ENCODE measurements at regions not wholly inside any gene's neighbourhood (a gene's known extent, or its start where the extent isn't known, plus 50 kb on each side); places are given as distances from the start of the nearest gene placed in this dataset.

DNA sequence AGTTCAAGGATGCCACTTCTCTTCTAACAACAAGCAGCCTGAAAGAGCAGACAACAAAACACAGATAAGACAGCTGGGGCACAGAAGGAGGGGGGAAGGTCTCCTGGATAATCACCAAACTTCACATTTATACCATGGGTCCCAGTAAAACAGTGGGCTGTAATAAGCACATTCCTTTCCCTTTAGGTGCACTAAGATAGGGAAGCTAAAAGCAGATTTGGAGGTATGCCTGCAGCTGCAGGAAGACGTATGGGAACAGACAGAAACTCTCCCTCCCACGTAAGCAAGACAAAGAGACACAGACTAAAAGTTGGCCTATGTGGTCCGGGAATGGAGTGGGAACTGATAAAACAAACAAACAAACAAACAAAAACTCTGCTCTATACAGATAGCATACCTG lies 612.1 kb downstream of the MRPL39 start:
- TF ChIP-seq NANOG (IDR thresholded peaks at IDR 0.05; ENCODE audit: borderline replicate concordance): no peak
- TF ChIP-seq, protein P1, sequence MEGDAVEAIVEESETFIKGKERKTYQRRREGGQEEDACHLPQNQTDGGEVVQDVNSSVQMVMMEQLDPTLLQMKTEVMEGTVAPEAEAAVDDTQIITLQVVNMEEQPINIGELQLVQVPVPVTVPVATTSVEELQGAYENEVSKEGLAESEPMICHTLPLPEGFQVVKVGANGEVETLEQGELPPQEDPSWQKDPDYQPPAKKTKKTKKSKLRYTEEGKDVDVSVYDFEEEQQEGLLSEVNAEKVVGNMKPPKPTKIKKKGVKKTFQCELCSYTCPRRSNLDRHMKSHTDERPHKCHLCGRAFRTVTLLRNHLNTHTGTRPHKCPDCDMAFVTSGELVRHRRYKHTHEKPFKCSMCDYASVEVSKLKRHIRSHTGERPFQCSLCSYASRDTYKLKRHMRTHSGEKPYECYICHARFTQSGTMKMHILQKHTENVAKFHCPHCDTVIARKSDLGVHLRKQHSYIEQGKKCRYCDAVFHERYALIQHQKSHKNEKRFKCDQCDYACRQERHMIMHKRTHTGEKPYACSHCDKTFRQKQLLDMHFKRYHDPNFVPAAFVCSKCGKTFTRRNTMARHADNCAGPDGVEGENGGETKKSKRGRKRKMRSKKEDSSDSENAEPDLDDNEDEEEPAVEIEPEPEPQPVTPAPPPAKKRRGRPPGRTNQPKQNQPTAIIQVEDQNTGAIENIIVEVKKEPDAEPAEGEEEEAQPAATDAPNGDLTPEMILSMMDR (conservative IDR thresholded peaks at IDR 0.05; ENCODE audit: low read depth in 2 of 2): no peak
- no peak for TF ChIP-seq JUNB (IDR thresholded peaks at IDR 0.05; ENCODE audit: unreplicated experiment)
- no peak for TF ChIP-seq EZH2 (IDR thresholded peaks at IDR 0.05; ENCODE audit: low read depth, unreplicated experiment)
- TF ChIP-seq, protein P2, sequence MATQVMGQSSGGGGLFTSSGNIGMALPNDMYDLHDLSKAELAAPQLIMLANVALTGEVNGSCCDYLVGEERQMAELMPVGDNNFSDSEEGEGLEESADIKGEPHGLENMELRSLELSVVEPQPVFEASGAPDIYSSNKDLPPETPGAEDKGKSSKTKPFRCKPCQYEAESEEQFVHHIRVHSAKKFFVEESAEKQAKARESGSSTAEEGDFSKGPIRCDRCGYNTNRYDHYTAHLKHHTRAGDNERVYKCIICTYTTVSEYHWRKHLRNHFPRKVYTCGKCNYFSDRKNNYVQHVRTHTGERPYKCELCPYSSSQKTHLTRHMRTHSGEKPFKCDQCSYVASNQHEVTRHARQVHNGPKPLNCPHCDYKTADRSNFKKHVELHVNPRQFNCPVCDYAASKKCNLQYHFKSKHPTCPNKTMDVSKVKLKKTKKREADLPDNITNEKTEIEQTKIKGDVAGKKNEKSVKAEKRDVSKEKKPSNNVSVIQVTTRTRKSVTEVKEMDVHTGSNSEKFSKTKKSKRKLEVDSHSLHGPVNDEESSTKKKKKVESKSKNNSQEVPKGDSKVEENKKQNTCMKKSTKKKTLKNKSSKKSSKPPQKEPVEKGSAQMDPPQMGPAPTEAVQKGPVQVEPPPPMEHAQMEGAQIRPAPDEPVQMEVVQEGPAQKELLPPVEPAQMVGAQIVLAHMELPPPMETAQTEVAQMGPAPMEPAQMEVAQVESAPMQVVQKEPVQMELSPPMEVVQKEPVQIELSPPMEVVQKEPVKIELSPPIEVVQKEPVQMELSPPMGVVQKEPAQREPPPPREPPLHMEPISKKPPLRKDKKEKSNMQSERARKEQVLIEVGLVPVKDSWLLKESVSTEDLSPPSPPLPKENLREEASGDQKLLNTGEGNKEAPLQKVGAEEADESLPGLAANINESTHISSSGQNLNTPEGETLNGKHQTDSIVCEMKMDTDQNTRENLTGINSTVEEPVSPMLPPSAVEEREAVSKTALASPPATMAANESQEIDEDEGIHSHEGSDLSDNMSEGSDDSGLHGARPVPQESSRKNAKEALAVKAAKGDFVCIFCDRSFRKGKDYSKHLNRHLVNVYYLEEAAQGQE (IDR thresholded peaks at IDR 0.05; ENCODE audit: unreplicated experiment): no peak
- no peak for TF ChIP-seq EZH2phosphoT487 (IDR thresholded peaks at IDR 0.05; ENCODE audit: unreplicated experiment)
- no peak for TF ChIP-seq CREB1 (CRISPR knock-in tag; IDR thresholded peaks at IDR 0.05; ENCODE audit: low read depth)
- TF ChIP-seq POLR2AphosphoS5 (IDR thresholded peaks at IDR 0.05; ENCODE audit: low read depth): no peak
- TF ChIP-seq STAT1 (IDR thresholded peaks at IDR 0.05; ENCODE audit: unreplicated experiment): no peak
- TF ChIP-seq, protein P3, sequence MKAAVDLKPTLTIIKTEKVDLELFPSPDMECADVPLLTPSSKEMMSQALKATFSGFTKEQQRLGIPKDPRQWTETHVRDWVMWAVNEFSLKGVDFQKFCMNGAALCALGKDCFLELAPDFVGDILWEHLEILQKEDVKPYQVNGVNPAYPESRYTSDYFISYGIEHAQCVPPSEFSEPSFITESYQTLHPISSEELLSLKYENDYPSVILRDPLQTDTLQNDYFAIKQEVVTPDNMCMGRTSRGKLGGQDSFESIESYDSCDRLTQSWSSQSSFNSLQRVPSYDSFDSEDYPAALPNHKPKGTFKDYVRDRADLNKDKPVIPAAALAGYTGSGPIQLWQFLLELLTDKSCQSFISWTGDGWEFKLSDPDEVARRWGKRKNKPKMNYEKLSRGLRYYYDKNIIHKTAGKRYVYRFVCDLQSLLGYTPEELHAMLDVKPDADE (IDR thresholded peaks at IDR 0.05): no peak
- TF ChIP-seq, protein P4, sequence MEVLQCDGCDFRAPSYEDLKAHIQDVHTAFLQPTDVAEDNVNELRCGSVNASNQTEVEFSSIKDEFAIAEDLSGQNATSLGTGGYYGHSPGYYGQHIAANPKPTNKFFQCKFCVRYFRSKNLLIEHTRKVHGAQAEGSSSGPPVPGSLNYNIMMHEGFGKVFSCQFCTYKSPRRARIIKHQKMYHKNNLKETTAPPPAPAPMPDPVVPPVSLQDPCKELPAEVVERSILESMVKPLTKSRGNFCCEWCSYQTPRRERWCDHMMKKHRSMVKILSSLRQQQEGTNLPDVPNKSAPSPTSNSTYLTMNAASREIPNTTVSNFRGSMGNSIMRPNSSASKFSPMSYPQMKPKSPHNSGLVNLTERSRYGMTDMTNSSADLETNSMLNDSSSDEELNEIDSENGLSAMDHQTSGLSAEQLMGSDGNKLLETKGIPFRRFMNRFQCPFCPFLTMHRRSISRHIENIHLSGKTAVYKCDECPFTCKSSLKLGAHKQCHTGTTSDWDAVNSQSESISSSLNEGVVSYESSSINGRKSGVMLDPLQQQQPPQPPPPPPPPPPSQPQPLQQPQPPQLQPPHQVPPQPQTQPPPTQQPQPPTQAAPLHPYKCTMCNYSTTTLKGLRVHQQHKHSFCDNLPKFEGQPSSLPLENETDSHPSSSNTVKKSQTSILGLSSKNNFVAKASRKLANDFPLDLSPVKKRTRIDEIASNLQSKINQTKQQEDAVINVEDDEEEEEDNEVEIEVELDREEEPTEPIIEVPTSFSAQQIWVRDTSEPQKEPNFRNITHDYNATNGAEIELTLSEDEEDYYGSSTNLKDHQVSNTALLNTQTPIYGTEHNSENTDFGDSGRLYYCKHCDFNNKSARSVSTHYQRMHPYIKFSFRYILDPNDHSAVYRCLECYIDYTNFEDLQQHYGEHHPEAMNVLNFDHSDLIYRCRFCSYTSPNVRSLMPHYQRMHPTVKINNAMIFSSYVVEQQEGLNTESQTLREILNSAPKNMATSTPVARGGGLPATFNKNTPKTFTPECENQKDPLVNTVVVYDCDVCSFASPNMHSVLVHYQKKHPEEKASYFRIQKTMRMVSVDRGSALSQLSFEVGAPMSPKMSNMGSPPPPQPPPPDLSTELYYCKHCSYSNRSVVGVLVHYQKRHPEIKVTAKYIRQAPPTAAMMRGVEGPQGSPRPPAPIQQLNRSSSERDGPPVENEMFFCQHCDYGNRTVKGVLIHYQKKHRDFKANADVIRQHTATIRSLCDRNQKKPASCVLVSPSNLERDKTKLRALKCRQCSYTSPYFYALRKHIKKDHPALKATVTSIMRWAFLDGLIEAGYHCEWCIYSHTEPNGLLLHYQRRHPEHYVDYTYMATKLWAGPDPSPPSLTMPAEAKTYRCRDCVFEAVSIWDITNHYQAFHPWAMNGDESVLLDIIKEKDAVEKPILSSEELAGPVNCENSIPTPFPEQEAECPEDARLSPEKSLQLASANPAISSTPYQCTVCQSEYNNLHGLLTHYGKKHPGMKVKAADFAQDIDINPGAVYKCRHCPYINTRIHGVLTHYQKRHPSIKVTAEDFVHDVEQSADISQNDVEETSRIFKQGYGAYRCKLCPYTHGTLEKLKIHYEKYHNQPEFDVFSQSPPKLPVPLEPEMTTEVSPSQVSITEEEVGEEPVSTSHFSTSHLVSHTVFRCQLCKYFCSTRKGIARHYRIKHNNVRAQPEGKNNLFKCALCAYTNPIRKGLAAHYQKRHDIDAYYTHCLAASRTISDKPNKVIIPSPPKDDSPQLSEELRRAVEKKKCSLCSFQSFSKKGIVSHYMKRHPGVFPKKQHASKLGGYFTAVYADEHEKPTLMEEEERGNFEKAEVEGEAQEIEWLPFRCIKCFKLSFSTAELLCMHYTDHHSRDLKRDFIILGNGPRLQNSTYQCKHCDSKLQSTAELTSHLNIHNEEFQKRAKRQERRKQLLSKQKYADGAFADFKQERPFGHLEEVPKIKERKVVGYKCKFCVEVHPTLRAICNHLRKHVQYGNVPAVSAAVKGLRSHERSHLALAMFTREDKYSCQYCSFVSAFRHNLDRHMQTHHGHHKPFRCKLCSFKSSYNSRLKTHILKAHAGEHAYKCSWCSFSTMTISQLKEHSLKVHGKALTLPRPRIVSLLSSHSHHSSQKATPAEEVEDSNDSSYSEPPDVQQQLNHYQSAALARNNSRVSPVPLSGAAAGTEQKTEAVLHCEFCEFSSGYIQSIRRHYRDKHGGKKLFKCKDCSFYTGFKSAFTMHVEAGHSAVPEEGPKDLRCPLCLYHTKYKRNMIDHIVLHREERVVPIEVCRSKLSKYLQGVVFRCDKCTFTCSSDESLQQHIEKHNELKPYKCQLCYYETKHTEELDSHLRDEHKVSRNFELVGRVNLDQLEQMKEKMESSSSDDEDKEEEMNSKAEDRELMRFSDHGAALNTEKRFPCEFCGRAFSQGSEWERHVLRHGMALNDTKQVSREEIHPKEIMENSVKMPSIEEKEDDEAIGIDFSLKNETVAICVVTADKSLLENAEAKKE (CRISPR knock-in tag; IDR thresholded peaks at IDR 0.05): no peak
- TF ChIP-seq ZNF114 (CRISPR knock-in tag; IDR thresholded peaks at IDR 0.05): no peak

Measured in GM23338 (cell line).